Neural cell (in vitro differentiated cells): ENCODE measurements at regions not wholly inside any gene's neighbourhood (a gene's known extent, or its start where the extent isn't known, plus 50 kb on each side); places are given as distances from the start of the nearest gene placed in this dataset.

ENCODE experiments used
- H2AFZ ChIP-seq: fragments of 200-600, 300-800 bp; sonication (generic), shearing (Covaris generic); 2 replicates; pipeline ENCODE4 v1.6.0; 2014; ENCODE audit warnings: low read depth, mild to moderate bottlenecking, antibody characterized with exemption, low read length, moderate library complexity
- H3F3A ChIP-seq: fragments of 200-600 bp; shearing (Covaris generic); 2 replicates; pipeline ENCODE4 v1.6.1; 2016; ENCODE audit warnings: mild to moderate bottlenecking, moderate library complexity, mixed read lengths, antibody characterized with exemption, low read length; ENCODE audit not compliant: insufficient read depth, poor library complexity, severe bottlenecking
- H3K27ac ChIP-seq: fragments of 200-600, 300-800 bp; sonication (generic), shearing (Covaris generic); 2 replicates; pipeline ENCODE4 v1.5.1; 2014; ENCODE audit warnings: mild to moderate bottlenecking, low read length, moderate library complexity
- H3K27me3 ChIP-seq: fragments of 300-800, 200-600 bp; sonication (generic), shearing (Covaris generic); 2 replicates; pipeline ENCODE4 v1.6.0; 2014; ENCODE audit warnings: mild to moderate bottlenecking, low read depth, low read length, moderate library complexity; ENCODE audit not compliant: insufficient read depth
- H3K36me3 ChIP-seq: fragments of 300-800, 200-600 bp; sonication (generic), shearing (Covaris generic); 2 replicates; pipeline ENCODE4 v1.5.1; 2014; ENCODE audit warnings: mild to moderate bottlenecking, antibody characterized with exemption, low read length, moderate library complexity; ENCODE audit not compliant: insufficient read depth
- H3K4me2 ChIP-seq: fragments of 300-800, 200-600 bp; sonication (generic), shearing (Covaris generic); 2 replicates; pipeline ENCODE4 v1.6.0; 2014; ENCODE audit warnings: mild to moderate bottlenecking, low read length
- H3K4me3 ChIP-seq: fragments of 300-800, 200-600 bp; sonication (generic), shearing (Covaris generic); 2 replicates; pipeline ENCODE4 v1.5.1; 2014; ENCODE audit warnings: mild to moderate bottlenecking, low read length, moderate library complexity
- H3K79me2 ChIP-seq: fragments of 200-600 bp; shearing (Covaris generic); replicated peaks from 2 replicates; pipeline ENCODE4 v1.6.0; 2014; ENCODE audit warnings: mild to moderate bottlenecking, low read length, moderate library complexity; ENCODE audit not compliant: insufficient read depth
- H3K9ac ChIP-seq: fragments of 300-800, 200-600 bp; sonication (generic), shearing (Covaris generic); 2 replicates; pipeline ENCODE4 v1.6.1; 2016; ENCODE audit warnings: mild to moderate bottlenecking, low read length, mixed read lengths
- H3K9me2 ChIP-seq: fragments of 200-600 bp; shearing (Covaris generic); 2 replicates; pipeline ENCODE4 v1.6.1; 2016; ENCODE audit warnings: mild to moderate bottlenecking, low read length, mixed read lengths; ENCODE audit not compliant: insufficient read depth
- H3K9me3 ChIP-seq: fragments of 200-600, 300-800 bp; sonication (generic), shearing (Covaris generic); 2 replicates; pipeline ENCODE4 v1.6.1; 2016; ENCODE audit warnings: mild to moderate bottlenecking, mixed run types, low read length, moderate library complexity, mixed read lengths
- H4K20me1 ChIP-seq: fragments of 200-600 bp; shearing (Covaris generic); 2 replicates; pipeline ENCODE4 v1.6.1; 2016; ENCODE audit warnings: mild to moderate bottlenecking, mixed run types; ENCODE audit not compliant: insufficient read depth
- EP300 ChIP-seq: fragments of 450-650 bp; conservative IDR thresholded peaks from 2 replicates; pipeline ENCODE4 v1.6.1; 2014; ENCODE audit warnings: antibody characterized with exemption, mild to moderate bottlenecking, moderate library complexity; ENCODE audit not compliant: poor library complexity, severe bottlenecking
- EZH2 ChIP-seq: fragments of 200-600, 300-800 bp; shearing (Covaris generic), sonication (generic); IDR thresholded peaks from 2 replicates; pipeline ENCODE4 v1.6.1; 2014; ENCODE audit warnings: antibody characterized with exemption, low read length, borderline replicate concordance, mild to moderate bottlenecking; ENCODE audit not compliant: insufficient read depth, poor library complexity, severe bottlenecking
- MXI1 ChIP-seq: fragments of 450-650 bp; conservative IDR thresholded peaks from 2 replicates; pipeline ENCODE4 v1.6.1; 2014; ENCODE audit warnings: antibody characterized with exemption, mild to moderate bottlenecking; ENCODE audit not compliant: poor library complexity, severe bottlenecking
- POLR2AphosphoS5 ChIP-seq: IDR thresholded peaks from 2 replicates; pipeline ENCODE4 v1.6.1; 2012
- RAD21 ChIP-seq: fragments of 450-650 bp; conservative IDR thresholded peaks from 2 replicates; pipeline ENCODE4 v1.6.1; 2014; ENCODE audit warnings: antibody characterized with exemption, mild to moderate bottlenecking, moderate library complexity
- SMC3 ChIP-seq: fragments of 450-650 bp; conservative IDR thresholded peaks from 2 replicates; pipeline ENCODE4 v1.6.1; 2014; ENCODE audit warnings: antibody characterized with exemption, mild to moderate bottlenecking, moderate library complexity; ENCODE audit not compliant: poor library complexity
- TAF1 ChIP-seq: IDR thresholded peaks from 2 replicates; pipeline ENCODE4 v1.6.1; 2012; ENCODE audit warnings: low read depth
- TF ChIP-seq, protein P1 (sequence below): fragments of 450-650 bp; IDR thresholded peaks from 2 replicates; pipeline ENCODE4 v1.5.1; 2014; ENCODE audit warnings: antibody characterized with exemption, mild to moderate bottlenecking, moderate library complexity; ENCODE audit not compliant: poor library complexity, severe bottlenecking
- TF ChIP-seq, protein P2 (sequence below): IDR thresholded peaks from 2 replicates; pipeline ENCODE4 v1.6.1; 2012; ENCODE audit warnings: borderline replicate concordance

DNA sequence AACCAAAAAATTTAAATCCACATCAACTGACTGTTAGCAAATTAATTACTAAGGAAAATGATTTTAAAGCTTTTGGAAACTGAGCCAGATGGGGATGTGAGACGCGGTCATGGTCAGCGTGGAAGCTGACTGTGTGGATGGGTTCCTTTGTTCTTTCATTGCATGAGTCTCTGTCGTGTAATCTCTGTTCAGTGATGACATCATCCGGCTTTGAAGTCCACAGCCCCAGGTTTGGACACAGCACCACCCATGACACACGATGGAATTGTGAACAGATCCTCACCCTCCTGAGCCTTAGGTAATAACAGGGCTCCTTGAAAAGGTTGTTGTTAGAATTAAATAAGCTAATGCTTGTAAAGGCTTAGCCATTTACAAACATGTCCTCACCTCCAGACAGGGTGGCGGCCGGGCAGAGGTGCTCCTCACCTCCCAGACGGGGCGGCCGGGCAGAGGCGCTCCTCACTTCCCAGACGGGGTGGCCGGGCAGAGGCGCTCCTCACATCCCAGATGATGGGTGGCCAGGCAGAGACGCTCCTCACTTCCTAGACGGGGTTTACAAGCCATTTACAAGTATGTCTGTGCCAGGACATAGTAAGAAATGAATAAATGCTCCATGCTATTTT, 677.3 kb downstream of the TBC1D22A start:
- no peaks in the 10 kb centered on the region for H3K36me3 ChIP-seq
- H3K9me3 ChIP-seq, result peaks cover 3% of the 10 kb centered on the region
- no peak for TF ChIP-seq EZH2
- TF ChIP-seq, protein P1, sequence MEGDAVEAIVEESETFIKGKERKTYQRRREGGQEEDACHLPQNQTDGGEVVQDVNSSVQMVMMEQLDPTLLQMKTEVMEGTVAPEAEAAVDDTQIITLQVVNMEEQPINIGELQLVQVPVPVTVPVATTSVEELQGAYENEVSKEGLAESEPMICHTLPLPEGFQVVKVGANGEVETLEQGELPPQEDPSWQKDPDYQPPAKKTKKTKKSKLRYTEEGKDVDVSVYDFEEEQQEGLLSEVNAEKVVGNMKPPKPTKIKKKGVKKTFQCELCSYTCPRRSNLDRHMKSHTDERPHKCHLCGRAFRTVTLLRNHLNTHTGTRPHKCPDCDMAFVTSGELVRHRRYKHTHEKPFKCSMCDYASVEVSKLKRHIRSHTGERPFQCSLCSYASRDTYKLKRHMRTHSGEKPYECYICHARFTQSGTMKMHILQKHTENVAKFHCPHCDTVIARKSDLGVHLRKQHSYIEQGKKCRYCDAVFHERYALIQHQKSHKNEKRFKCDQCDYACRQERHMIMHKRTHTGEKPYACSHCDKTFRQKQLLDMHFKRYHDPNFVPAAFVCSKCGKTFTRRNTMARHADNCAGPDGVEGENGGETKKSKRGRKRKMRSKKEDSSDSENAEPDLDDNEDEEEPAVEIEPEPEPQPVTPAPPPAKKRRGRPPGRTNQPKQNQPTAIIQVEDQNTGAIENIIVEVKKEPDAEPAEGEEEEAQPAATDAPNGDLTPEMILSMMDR, result no peak
- TF ChIP-seq POLR2AphosphoS5, result no peak
- TF ChIP-seq MXI1, result no peak
- no peak for TF ChIP-seq EP300
- TF ChIP-seq, protein P2, sequence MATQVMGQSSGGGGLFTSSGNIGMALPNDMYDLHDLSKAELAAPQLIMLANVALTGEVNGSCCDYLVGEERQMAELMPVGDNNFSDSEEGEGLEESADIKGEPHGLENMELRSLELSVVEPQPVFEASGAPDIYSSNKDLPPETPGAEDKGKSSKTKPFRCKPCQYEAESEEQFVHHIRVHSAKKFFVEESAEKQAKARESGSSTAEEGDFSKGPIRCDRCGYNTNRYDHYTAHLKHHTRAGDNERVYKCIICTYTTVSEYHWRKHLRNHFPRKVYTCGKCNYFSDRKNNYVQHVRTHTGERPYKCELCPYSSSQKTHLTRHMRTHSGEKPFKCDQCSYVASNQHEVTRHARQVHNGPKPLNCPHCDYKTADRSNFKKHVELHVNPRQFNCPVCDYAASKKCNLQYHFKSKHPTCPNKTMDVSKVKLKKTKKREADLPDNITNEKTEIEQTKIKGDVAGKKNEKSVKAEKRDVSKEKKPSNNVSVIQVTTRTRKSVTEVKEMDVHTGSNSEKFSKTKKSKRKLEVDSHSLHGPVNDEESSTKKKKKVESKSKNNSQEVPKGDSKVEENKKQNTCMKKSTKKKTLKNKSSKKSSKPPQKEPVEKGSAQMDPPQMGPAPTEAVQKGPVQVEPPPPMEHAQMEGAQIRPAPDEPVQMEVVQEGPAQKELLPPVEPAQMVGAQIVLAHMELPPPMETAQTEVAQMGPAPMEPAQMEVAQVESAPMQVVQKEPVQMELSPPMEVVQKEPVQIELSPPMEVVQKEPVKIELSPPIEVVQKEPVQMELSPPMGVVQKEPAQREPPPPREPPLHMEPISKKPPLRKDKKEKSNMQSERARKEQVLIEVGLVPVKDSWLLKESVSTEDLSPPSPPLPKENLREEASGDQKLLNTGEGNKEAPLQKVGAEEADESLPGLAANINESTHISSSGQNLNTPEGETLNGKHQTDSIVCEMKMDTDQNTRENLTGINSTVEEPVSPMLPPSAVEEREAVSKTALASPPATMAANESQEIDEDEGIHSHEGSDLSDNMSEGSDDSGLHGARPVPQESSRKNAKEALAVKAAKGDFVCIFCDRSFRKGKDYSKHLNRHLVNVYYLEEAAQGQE, result no peak
- no peak for TF ChIP-seq SMC3
- no peak for TF ChIP-seq TAF1
- H4K20me1 ChIP-seq, result no peaks in the 10 kb centered on the region
- H3K9me2 ChIP-seq, result no peaks in the 10 kb centered on the region
- H2AFZ ChIP-seq, result no peak overlapping the region
- H3F3A ChIP-seq, result no peaks in the 10 kb centered on the region
- no peak overlapping the region for H3K4me2 ChIP-seq
- no peak overlapping the region for H3K27ac ChIP-seq
- no peaks in the 10 kb centered on the region for H3K79me2 ChIP-seq
- no peak overlapping the region for H3K4me3 ChIP-seq
- H3K9ac ChIP-seq, result no peak overlapping the region
- H3K27me3 ChIP-seq, result no peaks in the 10 kb centered on the region

DNA sequence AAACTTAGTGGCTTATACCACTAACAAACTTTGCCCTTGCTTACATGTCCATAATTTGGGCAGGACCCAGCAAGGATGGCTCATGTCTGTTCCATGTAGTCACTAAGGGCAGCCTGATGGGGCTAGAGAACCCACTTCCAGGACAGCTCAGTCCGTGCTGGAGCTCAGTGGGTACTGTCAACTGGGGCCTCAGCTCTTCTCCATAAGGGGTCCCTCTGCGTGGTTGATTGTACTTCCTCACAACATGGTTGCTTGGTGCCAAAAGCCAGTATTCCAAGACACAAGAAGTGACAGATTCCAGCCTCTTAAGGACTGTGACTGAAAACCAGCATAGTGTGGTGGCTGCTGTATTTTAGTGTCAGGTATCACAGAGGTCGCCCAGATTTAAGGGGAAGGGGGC, 675.2 kb downstream of the TBC1D22A start:
- Histone ChIP-seq H3K79me2 (no peaks in the 10 kb centered on the region), H3K9me3 (peaks cover 3% of the 10 kb centered on the region), H3K27ac (no peak overlapping the region), H3K9me2 (no peaks in the 10 kb centered on the region), H3K4me3 (no peak overlapping the region), H3K4me2 (no peak overlapping the region), H2AFZ (no peak overlapping the region), H3K27me3 (no peaks in the 10 kb centered on the region), H4K20me1 (no peaks in the 10 kb centered on the region), H3F3A (no peaks in the 10 kb centered on the region), H3K9ac (no peak overlapping the region), H3K36me3 (no peaks in the 10 kb centered on the region)
- TF ChIP-seq MXI1 (no peak), EP300 (no peak), EZH2 (no peak), SMC3 (no peak), TAF1 (no peak), POLR2AphosphoS5 (no peak), RAD21 (no peak)
- TF ChIP-seq, protein P1, result no peak
- TF ChIP-seq, protein P2, result no peak
